ENCODE measurements at regions not wholly inside any gene's neighbourhood (a gene's known extent, or its start where the extent isn't known, plus 50 kb on each side); places are given as distances from the start of the nearest gene placed in this dataset.

DNA sequence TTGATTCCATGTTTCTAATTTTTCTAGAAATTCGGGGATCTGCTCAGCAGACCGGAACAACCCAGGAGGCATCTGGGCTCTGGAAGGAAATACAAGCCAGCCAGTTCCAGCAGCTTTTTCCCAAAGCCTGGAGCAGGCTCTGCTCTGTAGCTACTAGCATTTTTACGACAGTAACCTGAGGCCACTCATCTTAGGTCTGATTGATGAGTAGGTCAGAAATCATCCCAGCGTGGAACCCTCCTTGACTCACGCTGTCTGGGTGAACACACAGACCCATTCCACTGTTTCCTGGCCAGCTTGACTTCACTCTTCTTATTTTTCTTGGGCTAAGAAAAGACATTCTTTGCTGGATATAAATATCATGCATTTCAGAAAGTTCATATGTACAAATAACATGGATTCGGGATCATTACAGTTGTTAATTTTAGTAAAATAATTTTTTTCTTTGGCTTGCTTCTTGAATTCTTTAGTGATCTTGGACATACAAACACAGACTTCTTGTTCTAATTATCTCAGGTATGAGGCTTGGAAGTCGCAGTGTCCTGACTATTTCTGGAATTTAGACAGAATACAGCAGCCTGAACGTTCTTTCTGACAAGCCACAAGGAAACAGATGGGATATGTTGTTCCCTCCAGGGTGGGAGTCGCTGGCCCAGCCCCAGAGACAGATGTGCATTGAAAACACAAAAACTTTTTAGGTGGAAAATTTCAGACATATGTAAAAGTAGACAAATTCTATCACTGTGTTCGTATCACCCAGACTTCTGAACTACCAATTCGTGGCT is 54.6 kb upstream of the PITRM1 start:
- no peak for DNase-seq

DNA sequence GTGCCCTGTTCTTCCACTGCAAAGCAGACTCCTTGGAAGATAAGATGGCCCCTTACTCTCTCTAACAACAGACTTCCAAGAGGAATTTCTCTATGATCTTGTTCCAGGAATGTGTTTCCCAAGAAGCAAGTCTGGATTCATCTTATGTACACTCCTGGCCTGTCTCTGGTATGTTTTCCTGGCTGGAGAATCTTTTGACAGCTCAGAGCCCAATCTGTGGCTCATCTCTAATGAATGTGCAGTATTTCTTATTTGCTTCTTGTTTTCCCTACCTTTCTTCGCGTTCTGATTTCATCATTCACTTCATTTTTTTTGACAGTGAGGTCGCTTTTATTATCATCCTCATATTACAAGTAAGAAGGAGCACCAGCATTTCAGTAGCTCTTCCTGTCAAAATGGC is 53.0 kb upstream of the PITRM1 start:
- no peak for DNase-seq

GRCh38 chr10:3224241-3224640 is 51.7 kb upstream of the PITRM1 start:
- no peak for DNase-seq

DNA sequence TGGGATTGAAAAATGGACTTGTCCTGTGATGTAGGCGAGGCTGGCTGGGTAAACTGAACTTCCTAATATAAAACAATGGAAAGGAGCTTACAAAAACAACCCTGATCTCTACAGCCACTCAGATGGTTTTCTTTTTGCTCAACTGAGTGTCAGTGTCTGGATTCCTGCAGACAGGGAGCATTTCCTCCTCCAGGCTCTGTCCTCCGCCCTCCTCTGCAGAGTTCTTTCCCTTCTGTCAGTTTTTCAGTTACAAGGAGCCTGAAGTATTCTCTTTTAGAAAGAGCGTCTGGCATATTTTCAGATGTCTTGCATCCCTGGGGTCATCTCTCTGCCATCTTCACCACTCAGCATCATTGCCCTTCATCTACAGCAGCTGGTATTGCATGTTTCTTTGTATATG is 50.0 kb upstream of the PITRM1 start:
- no peak for DNase-seq
